ENCODE measurements at regions not wholly inside any gene's neighbourhood (a gene's known extent, or its start where the extent isn't known, plus 50 kb on each side); places are given as distances from the start of the nearest gene placed in this dataset.

DNA sequence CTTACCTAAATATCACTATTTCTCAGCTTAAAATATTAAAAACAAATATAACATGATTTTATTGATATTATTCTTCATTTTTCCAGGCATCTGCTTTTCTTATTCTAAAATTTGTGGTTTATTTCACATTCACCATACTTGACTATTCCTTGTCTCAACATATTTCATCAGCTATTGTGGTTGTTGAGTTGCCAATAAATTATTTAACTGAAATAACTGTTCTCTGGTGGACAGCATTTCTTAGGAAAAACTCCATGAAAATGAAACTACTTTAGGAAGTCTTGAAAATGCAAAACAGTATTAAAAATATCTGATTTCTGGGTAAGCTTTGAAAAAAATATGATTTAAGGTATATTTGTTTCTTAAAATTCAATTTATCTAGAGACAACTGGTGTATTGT lies 122.9 kb upstream of the SEMA3A start:
- no peaks in the 10 kb centered on the region for H3K9me2 ChIP-seq (replicated peaks; ENCODE audit: insufficient read depth)
- H3K4me3 ChIP-seq: no peak overlapping the region
- H3K79me2 ChIP-seq: no peaks in the 10 kb centered on the region
- TF ChIP-seq EZH2phosphoT487 (IDR thresholded peaks at IDR 0.05; ENCODE audit: low read depth, severe bottlenecking, unreplicated experiment) (no peak), EZH2 (IDR thresholded peaks at IDR 0.05; ENCODE audit: borderline replicate concordance) (no peak), CTCF (IDR thresholded peaks at IDR 0.05; ENCODE audit: poor library complexity) (no peak)
- no peak overlapping the region for H3K4me2 ChIP-seq
- no peak for DNase-seq (ENCODE audit: low spot score)
- no peaks in the 10 kb centered on the region for H3K9me3 ChIP-seq (ENCODE audit: low read depth)
- H3K4me1 ChIP-seq (ENCODE audit: insufficient read depth): no peaks in the 10 kb centered on the region
- H3K27ac ChIP-seq: no peak overlapping the region
- H3K27me3 ChIP-seq: no peaks in the 10 kb centered on the region
- H3K36me3 ChIP-seq (replicated peaks; ENCODE audit: insufficient read depth, low read depth): no peaks in the 10 kb centered on the region
- H4K20me1 ChIP-seq (ENCODE audit: insufficient read depth, poor library complexity, severe bottlenecking): no peaks in the 10 kb centered on the region
- H2AFZ ChIP-seq: no peak overlapping the region

DNA sequence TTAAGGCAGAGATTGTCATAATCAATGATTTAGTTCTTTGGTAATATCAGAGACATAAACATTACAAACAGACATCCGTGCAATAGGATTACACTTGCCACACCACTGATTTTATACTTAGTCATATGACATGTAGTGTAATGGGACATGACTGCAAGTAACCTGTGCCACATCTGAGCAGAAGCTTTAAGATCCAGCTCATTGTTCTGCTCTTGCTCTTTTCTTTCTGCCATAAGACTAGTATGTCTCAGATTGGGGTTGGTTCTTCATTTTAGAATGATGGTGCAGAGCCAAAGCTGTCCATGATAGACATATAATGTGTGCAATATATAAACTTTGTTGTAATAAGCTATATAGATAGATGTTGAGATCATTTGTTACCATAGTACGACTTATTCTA lies 119.7 kb upstream of the SEMA3A start:
- H3K27me3 ChIP-seq: no peaks in the 10 kb centered on the region
- H3K4me2 ChIP-seq: no peak overlapping the region
- no peaks in the 10 kb centered on the region for H3K9me3 ChIP-seq (ENCODE audit: low read depth)
- DNase-seq (ENCODE audit: low spot score): no peak
- H3K36me3 ChIP-seq (replicated peaks; ENCODE audit: insufficient read depth, low read depth): no peaks in the 10 kb centered on the region
- WGBS (ENCODE audit: low lambda C conversion rate, missing lambda C conversion rate): 90% methylated on average over 2 of the region's 2 CpGs
- H4K20me1 ChIP-seq (ENCODE audit: insufficient read depth, poor library complexity, severe bottlenecking): no peaks in the 10 kb centered on the region
- H2AFZ ChIP-seq: no peak overlapping the region
- TF ChIP-seq CTCF (IDR thresholded peaks at IDR 0.05; ENCODE audit: poor library complexity) (no peak), EZH2phosphoT487 (IDR thresholded peaks at IDR 0.05; ENCODE audit: low read depth, severe bottlenecking, unreplicated experiment) (no peak), EZH2 (IDR thresholded peaks at IDR 0.05; ENCODE audit: borderline replicate concordance) (no peak)
- H3K27ac ChIP-seq: no peak overlapping the region
- no peaks in the 10 kb centered on the region for H3K4me1 ChIP-seq (ENCODE audit: insufficient read depth)
- H3K79me2 ChIP-seq: no peaks in the 10 kb centered on the region
- H3K9me2 ChIP-seq (replicated peaks; ENCODE audit: insufficient read depth): no peaks in the 10 kb centered on the region
- no peak overlapping the region for H3K4me3 ChIP-seq

DNA sequence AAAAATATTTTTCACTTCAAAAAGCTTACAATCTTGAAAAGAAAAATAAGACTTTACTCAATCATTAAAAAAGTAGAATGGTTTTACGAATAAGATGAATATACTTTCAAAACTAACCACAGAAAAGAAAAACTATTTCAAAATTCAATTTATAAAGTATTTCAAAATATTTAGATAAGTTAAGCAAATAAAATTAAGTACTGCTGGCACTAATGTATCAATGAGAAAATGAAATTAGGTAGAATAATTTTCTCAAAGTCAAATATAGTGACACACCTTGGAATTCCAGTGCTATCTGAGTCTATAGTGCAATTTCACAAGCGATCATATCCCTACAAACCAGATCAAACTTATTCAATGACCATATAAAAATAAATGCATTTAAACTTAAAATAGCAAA lies 109.8 kb upstream of the SEMA3A start:
- no peak for DNase-seq (ENCODE audit: low spot score)
- H3K9me2 ChIP-seq (replicated peaks; ENCODE audit: insufficient read depth): no peaks in the 10 kb centered on the region
- H3K27ac ChIP-seq: no peak overlapping the region
- 88% methylated on average over 2 of the region's 2 CpGs for WGBS (ENCODE audit: low lambda C conversion rate, missing lambda C conversion rate)
- H3K4me2 ChIP-seq: no peak overlapping the region
- H3K79me2 ChIP-seq: no peaks in the 10 kb centered on the region
- H4K20me1 ChIP-seq (ENCODE audit: insufficient read depth, poor library complexity, severe bottlenecking): no peaks in the 10 kb centered on the region
- H2AFZ ChIP-seq: no peak overlapping the region
- H3K4me3 ChIP-seq: no peak overlapping the region
- no peaks in the 10 kb centered on the region for H3K4me1 ChIP-seq (ENCODE audit: insufficient read depth)
- H3K9me3 ChIP-seq (ENCODE audit: low read depth): no peaks in the 10 kb centered on the region
- no peaks in the 10 kb centered on the region for H3K27me3 ChIP-seq
- H3K36me3 ChIP-seq (replicated peaks; ENCODE audit: insufficient read depth, low read depth): no peaks in the 10 kb centered on the region
- TF ChIP-seq EZH2 (IDR thresholded peaks at IDR 0.05; ENCODE audit: borderline replicate concordance): no peak

- no peak overlapping the region for H3K4me3 ChIP-seq
- no peak overlapping the region for H2AFZ ChIP-seq
- H3K27me3 ChIP-seq: no peaks in the 10 kb centered on the region
- 73% methylated on average over 3 of the region's 3 CpGs for WGBS (ENCODE audit: low lambda C conversion rate, missing lambda C conversion rate)
- H4K20me1 ChIP-seq (ENCODE audit: insufficient read depth, poor library complexity, severe bottlenecking): no peaks in the 10 kb centered on the region
- H3K4me2 ChIP-seq: no peak overlapping the region
- H3K4me1 ChIP-seq (ENCODE audit: insufficient read depth): no peaks in the 10 kb centered on the region
- no peak overlapping the region for H3K27ac ChIP-seq
- no peaks in the 10 kb centered on the region for H3K9me2 ChIP-seq (replicated peaks; ENCODE audit: insufficient read depth)
- H3K36me3 ChIP-seq (replicated peaks; ENCODE audit: insufficient read depth, low read depth): no peaks in the 10 kb centered on the region
- no peak for DNase-seq (ENCODE audit: low spot score)
- H3K9me3 ChIP-seq (ENCODE audit: low read depth): no peaks in the 10 kb centered on the region
- no peak for TF ChIP-seq EZH2 (IDR thresholded peaks at IDR 0.05; ENCODE audit: borderline replicate concordance)
- TF ChIP-seq EZH2phosphoT487 (IDR thresholded peaks at IDR 0.05; ENCODE audit: low read depth, severe bottlenecking, unreplicated experiment): no peak
- no peak for TF ChIP-seq CTCF (IDR thresholded peaks at IDR 0.05; ENCODE audit: poor library complexity)
- H3K79me2 ChIP-seq: no peaks in the 10 kb centered on the region
Observed at GRCh38 chr7:84302949-84303348, 108.4 kb upstream of the SEMA3A start.
